WTC11 (cell line): ENCODE measurements at regions not wholly inside any gene's neighbourhood (a gene's known extent, or its start where the extent isn't known, plus 50 kb on each side); places are given as distances from the start of the nearest gene placed in this dataset.

ENCODE experiments used
- ATAC-seq: fragments of 200-7000 bp; cut with Tn5 transposase; 2 replicates; pipeline ENCODE4 v1.10.0; 2021; ENCODE audit warnings: mild to moderate bottlenecking, moderate library complexity
- CTCF ChIA-PET: fragments of 300-600 bp; sonication (Branson Sonifier 250); formaldehyde crosslinking; loops from one replicate; lab custom pipeline; 2021; ENCODE audit warnings: antibody characterized with exemption; lab: Charles Lee
- POLR2A ChIA-PET: fragments of 350-600 bp; sonication (Branson Sonifier 250); formaldehyde crosslinking; loops from one replicate; lab custom pipeline; 2021; ENCODE audit warnings: antibody characterized with exemption; lab: Charles Lee
- DNase-seq: peaks from one replicate; pipeline ENCODE4 v3.0.0; 2021; ENCODE audit warnings: low spot score
- H3K27ac Mint-ChIP-seq: 2 replicates; pipeline ENCODE4 v1.8.0; 2021; ENCODE audit warnings: mixed read lengths
- H3K27me3 Mint-ChIP-seq: 2 replicates; pipeline ENCODE4 v1.8.0; 2021; ENCODE audit warnings: low read depth, mild to moderate bottlenecking, moderate library complexity, mixed read lengths
- H3K36me3 Mint-ChIP-seq: 2 replicates; pipeline ENCODE4 v1.8.0; 2021; ENCODE audit warnings: mixed read lengths
- H3K4me1 Mint-ChIP-seq: 2 replicates; pipeline ENCODE4 v1.8.0; 2022; ENCODE audit warnings: mixed read lengths
- H3K4me3 Mint-ChIP-seq: 2 replicates; pipeline ENCODE4 v1.8.0; 2021; ENCODE audit warnings: mild to moderate bottlenecking, moderate library complexity, mixed read lengths
- H3K9me3 Mint-ChIP-seq: 2 replicates; pipeline ENCODE4 v1.8.0; 2021; ENCODE audit warnings: mixed read lengths
- ESRRA ChIP-seq: sonication (generic); formaldehyde crosslinking; IDR thresholded peaks from 2 replicates; pipeline ENCODE4 v1.8.1; 2022; ENCODE audit warnings: mild to moderate bottlenecking, missing genetic modification reagents, borderline replicate concordance
- ETV6 ChIP-seq: sonication (generic); formaldehyde crosslinking; IDR thresholded peaks from 2 replicates; pipeline ENCODE4 v1.8.1; 2022; ENCODE audit warnings: mild to moderate bottlenecking, missing genetic modification reagents
- FOXJ3 ChIP-seq: sonication (generic); formaldehyde crosslinking; IDR thresholded peaks from 2 replicates; pipeline ENCODE4 v1.9.0; 2021; ENCODE audit warnings: missing genetic modification reagents, mild to moderate bottlenecking, borderline replicate concordance
- FOXK1 ChIP-seq: sonication (generic); formaldehyde crosslinking; IDR thresholded peaks from 2 replicates; pipeline ENCODE4 v1.8.0; 2022; ENCODE audit warnings: mild to moderate bottlenecking, moderate library complexity, missing genetic modification reagents
- GRHL2 ChIP-seq: fragments of 250-450 bp; sonication (Bioruptor Pico); IDR thresholded peaks from 2 replicates; pipeline ENCODE4 v1.8.0; 2022; ENCODE audit warnings: mild to moderate bottlenecking, moderate library complexity; ENCODE audit not compliant: insufficient replicate concordance, severe bottlenecking
- MAX ChIP-seq: sonication (generic); formaldehyde crosslinking; IDR thresholded peaks from 2 replicates; pipeline ENCODE4 v1.8.0; 2022; ENCODE audit warnings: mild to moderate bottlenecking, missing genetic modification reagents
- NR3C1 ChIP-seq: sonication (generic); formaldehyde crosslinking; conservative IDR thresholded peaks from 2 replicates; pipeline ENCODE4 v1.8.1; 2023; ENCODE audit warnings: low read depth, mild to moderate bottlenecking, missing genetic modification reagents
- SMAD4 ChIP-seq: sonication (generic); formaldehyde crosslinking; IDR thresholded peaks from 2 replicates; pipeline ENCODE4 v1.8.0; 2022; ENCODE audit warnings: mild to moderate bottlenecking, missing genetic modification reagents
- SP1 ChIP-seq: sonication (generic); formaldehyde crosslinking; conservative IDR thresholded peaks from 2 replicates; pipeline ENCODE4 v1.8.1; 2022; ENCODE audit warnings: missing genetic modification reagents
- TCF7 ChIP-seq: sonication (generic); formaldehyde crosslinking; IDR thresholded peaks from 2 replicates; pipeline ENCODE4 v1.8.0; 2022; ENCODE audit warnings: mild to moderate bottlenecking, low read depth, missing genetic modification reagents, moderate library complexity
- TP53 ChIP-seq: sonication (generic); formaldehyde crosslinking; IDR thresholded peaks from 2 replicates; pipeline ENCODE4 v1.8.1; 2023; ENCODE audit warnings: mild to moderate bottlenecking, missing genetic modification reagents
- ZNF219 ChIP-seq: sonication (generic); formaldehyde crosslinking; IDR thresholded peaks from 2 replicates; pipeline ENCODE4 v1.8.0; 2023; ENCODE audit warnings: missing genetic modification reagents, mild to moderate bottlenecking, borderline replicate concordance
- ZNF232 ChIP-seq: sonication (generic); formaldehyde crosslinking; IDR thresholded peaks from 2 replicates; pipeline ENCODE4 v1.8.0; 2022; ENCODE audit warnings: mild to moderate bottlenecking, missing genetic modification reagents
- ZNF396 ChIP-seq: fragments of 250-450 bp; sonication (Bioruptor Pico); IDR thresholded peaks from 2 replicates; pipeline ENCODE4 v1.8.0; 2021; ENCODE audit warnings: mild to moderate bottlenecking, moderate library complexity, borderline replicate concordance
- ZNF416 ChIP-seq: fragments of 250-450 bp; sonication (Bioruptor Pico); IDR thresholded peaks from 2 replicates; pipeline ENCODE4 v1.9.0; 2021; ENCODE audit warnings: mild to moderate bottlenecking, inconsistent platforms
- TF ChIP-seq, protein P1 (sequence below): sonication (generic); formaldehyde crosslinking; conservative IDR thresholded peaks from 2 replicates; pipeline ENCODE4 v1.8.1; 2023; ENCODE audit warnings: mild to moderate bottlenecking, low read depth, missing genetic modification reagents, moderate library complexity
- TF ChIP-seq, protein P2 (sequence below): fragments of 250-450 bp; sonication (Bioruptor Pico); conservative IDR thresholded peaks from 2 replicates; pipeline ENCODE4 v1.9.0; 2021; ENCODE audit warnings: mild to moderate bottlenecking
- TF ChIP-seq, protein P3 (sequence below): fragments of 250-450 bp; sonication (Bioruptor Pico); IDR thresholded peaks from 2 replicates; pipeline ENCODE4 v1.8.0; 2021; ENCODE audit warnings: mild to moderate bottlenecking
- TF ChIP-seq, protein P4 (sequence below): sonication (generic); formaldehyde crosslinking; conservative IDR thresholded peaks from 2 replicates; pipeline ENCODE4 v1.8.1; 2022; ENCODE audit warnings: mild to moderate bottlenecking, missing genetic modification reagents
- TF ChIP-seq, protein P5 (sequence below): sonication (generic); formaldehyde crosslinking; IDR thresholded peaks from 2 replicates; pipeline ENCODE4 v1.8.1; 2023; ENCODE audit warnings: mild to moderate bottlenecking, missing genetic modification reagents, moderate library complexity
- TF ChIP-seq, protein P6 (sequence below): sonication (generic); formaldehyde crosslinking; IDR thresholded peaks from 2 replicates; pipeline ENCODE4 v1.8.1; 2022; ENCODE audit warnings: mild to moderate bottlenecking, moderate library complexity, missing genetic modification reagents
- TF ChIP-seq, protein P7 (sequence below): fragments of 250-450 bp; sonication (Bioruptor Pico); IDR thresholded peaks from 2 replicates; pipeline ENCODE4 v1.9.0; 2021; ENCODE audit warnings: mild to moderate bottlenecking
- TF ChIP-seq, protein P8 (sequence below): sonication (generic); formaldehyde crosslinking; IDR thresholded peaks from 2 replicates; pipeline ENCODE4 v1.8.1; 2023; ENCODE audit warnings: mild to moderate bottlenecking, missing genetic modification reagents

DNA sequence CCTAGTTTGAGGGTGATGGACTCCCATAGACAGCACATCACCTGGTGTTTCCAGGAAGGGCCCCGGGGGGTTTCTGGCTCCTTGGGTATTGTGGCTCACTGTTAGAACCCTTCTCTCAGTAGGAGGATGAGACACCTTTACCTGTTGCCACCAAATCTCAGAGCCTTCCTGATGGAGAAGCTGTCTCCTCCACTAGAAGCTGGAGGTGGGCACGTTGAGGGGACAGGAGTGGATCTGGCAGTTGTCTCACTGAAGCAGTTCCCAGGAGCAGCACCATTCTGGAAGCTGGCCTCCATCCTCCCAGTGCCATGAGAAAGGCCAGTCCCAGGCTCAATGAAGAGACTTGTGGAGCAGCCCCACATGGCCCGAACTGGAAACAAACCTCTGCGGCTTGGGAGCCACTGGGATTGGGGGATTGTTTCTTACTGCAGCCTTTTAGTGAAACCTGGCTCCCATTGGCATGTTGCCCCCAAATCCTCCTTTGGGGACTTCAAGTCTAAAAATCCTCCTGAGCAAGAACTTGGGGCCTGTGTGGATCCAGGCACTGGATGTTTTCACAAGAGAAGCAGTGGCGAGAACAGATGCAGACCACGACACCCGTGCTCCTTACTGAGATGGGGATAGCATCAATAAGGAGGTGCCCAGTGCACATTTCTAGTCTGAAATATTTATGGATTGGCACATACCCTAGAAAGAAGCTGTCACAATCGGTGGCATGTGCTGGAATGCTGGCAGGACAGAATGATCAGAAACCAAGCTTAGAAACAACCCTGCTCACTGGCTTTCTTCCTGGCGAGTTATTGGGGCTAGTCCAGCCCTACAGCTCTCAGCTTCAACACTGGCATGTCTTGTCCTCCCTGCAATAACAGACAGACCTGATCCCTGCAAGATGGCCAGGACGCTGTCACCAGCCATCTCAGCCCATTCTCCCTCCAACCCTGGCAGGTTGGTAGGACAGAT lies 223.7 kb upstream of the AJAP1 start (continued):
- TF ChIP-seq, protein P1, sequence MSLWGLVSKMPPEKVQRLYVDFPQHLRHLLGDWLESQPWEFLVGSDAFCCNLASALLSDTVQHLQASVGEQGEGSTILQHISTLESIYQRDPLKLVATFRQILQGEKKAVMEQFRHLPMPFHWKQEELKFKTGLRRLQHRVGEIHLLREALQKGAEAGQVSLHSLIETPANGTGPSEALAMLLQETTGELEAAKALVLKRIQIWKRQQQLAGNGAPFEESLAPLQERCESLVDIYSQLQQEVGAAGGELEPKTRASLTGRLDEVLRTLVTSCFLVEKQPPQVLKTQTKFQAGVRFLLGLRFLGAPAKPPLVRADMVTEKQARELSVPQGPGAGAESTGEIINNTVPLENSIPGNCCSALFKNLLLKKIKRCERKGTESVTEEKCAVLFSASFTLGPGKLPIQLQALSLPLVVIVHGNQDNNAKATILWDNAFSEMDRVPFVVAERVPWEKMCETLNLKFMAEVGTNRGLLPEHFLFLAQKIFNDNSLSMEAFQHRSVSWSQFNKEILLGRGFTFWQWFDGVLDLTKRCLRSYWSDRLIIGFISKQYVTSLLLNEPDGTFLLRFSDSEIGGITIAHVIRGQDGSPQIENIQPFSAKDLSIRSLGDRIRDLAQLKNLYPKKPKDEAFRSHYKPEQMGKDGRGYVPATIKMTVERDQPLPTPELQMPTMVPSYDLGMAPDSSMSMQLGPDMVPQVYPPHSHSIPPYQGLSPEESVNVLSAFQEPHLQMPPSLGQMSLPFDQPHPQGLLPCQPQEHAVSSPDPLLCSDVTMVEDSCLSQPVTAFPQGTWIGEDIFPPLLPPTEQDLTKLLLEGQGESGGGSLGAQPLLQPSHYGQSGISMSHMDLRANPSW (CRISPR knock-in tag), result no peak
- no peak for TF ChIP-seq FOXK1
- TF ChIP-seq ZNF232 (CRISPR knock-in tag), result no peak
- TF ChIP-seq NR3C1 (CRISPR knock-in tag), result no peak
- TF ChIP-seq, protein P2, sequence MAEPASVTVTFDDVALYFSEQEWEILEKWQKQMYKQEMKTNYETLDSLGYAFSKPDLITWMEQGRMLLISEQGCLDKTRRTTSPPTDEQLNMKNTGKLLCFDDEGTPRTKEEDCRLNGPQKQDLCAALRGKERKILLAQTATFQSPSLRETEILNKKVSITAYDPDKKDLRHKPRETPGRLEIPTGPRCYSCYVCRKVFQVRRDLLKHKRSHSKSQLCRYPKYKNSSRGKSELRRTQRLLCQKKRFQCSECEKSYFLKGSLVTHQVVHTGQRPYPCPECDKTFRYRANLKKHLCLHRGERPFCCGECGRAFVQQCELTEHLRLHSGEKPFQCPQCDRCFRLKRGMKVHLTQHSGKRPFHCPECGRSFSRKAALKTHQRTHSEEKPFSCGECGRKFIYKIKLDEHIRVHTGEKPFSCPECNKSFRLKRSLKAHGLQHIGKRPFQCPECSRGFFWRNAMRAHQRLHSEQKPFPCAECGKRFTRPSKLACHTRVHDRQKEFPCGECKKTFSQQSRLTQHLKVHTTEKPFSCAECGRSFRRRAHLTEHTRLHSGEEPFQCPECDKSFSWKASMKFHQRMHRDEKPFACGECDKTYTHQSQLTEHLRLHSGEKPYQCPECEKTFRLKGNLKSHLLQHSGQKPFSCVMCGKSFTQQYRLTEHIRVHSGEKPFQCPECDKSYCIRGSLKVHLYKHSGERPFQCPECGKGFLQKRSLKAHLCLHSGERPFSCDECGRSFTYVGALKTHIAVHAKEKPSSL, result no peak
- TF ChIP-seq, all 79 proteins: peak for 0

DNA sequence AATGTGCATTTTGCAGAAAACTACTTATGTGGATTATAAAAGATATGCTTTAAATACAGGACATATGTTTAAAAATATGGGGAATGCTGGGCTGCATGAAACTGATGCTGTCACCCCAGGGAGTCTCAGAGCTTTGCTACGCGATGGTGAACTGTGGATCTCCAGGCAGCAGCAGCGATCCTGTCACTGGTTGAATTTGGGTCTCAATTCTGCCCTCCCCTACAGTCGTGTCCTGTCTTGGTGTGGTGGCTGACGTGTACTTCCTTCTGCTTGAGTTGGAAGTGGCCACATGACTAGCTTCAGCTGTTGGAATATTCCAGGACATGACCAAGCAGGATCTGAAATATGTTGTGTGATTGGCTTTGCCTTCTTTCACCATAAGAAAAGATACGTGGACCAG lies 222.9 kb upstream of the AJAP1 start:
- TF ChIP-seq TP53 (CRISPR knock-in tag) (no peak), SMAD4 (CRISPR knock-in tag) (no peak), ETV6 (CRISPR knock-in tag) (no peak), MAX (CRISPR knock-in tag) (no peak), ZNF416 (CRISPR knock-in tag) (no peak), TCF7 (CRISPR knock-in tag) (no peak), FOXJ3 (CRISPR knock-in tag) (no peak), SP1 (CRISPR knock-in tag) (no peak), ZNF232 (CRISPR knock-in tag) (no peak), GRHL2 (no peak), ZNF219 (CRISPR knock-in tag) (no peak), ESRRA (no peak), ZNF396 (CRISPR knock-in tag) (no peak)
- TF ChIP-seq, protein P3, sequence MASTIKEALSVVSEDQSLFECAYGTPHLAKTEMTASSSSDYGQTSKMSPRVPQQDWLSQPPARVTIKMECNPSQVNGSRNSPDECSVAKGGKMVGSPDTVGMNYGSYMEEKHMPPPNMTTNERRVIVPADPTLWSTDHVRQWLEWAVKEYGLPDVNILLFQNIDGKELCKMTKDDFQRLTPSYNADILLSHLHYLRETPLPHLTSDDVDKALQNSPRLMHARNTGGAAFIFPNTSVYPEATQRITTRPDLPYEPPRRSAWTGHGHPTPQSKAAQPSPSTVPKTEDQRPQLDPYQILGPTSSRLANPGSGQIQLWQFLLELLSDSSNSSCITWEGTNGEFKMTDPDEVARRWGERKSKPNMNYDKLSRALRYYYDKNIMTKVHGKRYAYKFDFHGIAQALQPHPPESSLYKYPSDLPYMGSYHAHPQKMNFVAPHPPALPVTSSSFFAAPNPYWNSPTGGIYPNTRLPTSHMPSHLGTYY (CRISPR knock-in tag), result no peak
- TF ChIP-seq, protein P4, sequence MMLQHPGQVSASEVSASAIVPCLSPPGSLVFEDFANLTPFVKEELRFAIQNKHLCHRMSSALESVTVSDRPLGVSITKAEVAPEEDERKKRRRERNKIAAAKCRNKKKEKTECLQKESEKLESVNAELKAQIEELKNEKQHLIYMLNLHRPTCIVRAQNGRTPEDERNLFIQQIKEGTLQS (CRISPR knock-in tag), result no peak
- TF ChIP-seq, protein P5, sequence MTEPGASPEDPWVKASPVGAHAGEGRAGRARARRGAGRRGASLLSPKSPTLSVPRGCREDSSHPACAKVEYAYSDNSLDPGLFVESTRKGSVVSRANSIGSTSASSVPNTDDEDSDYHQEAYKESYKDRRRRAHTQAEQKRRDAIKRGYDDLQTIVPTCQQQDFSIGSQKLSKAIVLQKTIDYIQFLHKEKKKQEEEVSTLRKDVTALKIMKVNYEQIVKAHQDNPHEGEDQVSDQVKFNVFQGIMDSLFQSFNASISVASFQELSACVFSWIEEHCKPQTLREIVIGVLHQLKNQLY (CRISPR knock-in tag), result no peak
- TF ChIP-seq, protein P6, sequence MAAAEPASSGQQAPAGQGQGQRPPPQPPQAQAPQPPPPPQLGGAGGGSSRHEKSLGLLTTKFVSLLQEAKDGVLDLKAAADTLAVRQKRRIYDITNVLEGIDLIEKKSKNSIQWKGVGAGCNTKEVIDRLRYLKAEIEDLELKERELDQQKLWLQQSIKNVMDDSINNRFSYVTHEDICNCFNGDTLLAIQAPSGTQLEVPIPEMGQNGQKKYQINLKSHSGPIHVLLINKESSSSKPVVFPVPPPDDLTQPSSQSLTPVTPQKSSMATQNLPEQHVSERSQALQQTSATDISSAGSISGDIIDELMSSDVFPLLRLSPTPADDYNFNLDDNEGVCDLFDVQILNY (CRISPR knock-in tag), result no peak
- TF ChIP-seq, protein P7, sequence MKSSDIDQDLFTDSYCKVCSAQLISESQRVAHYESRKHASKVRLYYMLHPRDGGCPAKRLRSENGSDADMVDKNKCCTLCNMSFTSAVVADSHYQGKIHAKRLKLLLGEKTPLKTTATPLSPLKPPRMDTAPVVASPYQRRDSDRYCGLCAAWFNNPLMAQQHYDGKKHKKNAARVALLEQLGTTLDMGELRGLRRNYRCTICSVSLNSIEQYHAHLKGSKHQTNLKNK (CRISPR knock-in tag), result no peak
- TF ChIP-seq, protein P8, sequence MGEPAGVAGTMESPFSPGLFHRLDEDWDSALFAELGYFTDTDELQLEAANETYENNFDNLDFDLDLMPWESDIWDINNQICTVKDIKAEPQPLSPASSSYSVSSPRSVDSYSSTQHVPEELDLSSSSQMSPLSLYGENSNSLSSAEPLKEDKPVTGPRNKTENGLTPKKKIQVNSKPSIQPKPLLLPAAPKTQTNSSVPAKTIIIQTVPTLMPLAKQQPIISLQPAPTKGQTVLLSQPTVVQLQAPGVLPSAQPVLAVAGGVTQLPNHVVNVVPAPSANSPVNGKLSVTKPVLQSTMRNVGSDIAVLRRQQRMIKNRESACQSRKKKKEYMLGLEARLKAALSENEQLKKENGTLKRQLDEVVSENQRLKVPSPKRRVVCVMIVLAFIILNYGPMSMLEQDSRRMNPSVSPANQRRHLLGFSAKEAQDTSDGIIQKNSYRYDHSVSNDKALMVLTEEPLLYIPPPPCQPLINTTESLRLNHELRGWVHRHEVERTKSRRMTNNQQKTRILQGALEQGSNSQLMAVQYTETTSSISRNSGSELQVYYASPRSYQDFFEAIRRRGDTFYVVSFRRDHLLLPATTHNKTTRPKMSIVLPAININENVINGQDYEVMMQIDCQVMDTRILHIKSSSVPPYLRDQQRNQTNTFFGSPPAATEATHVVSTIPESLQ, result no peak
- peaks cover 13% of the 10 kb centered on the region for H3K27me3 Mint-ChIP-seq
- H3K4me3 Mint-ChIP-seq, result no peak overlapping the region
- ChIA-PET CTCF (no interaction called here), POLR2A (no interaction called here)
- no peak overlapping the region for H3K27ac Mint-ChIP-seq
- H3K4me1 Mint-ChIP-seq, result no peaks in the 10 kb centered on the region
- DNase-seq (no peak), ATAC-seq (no peak)
- H3K36me3 Mint-ChIP-seq, result peaks cover 81% of the 10 kb centered on the region
- H3K9me3 Mint-ChIP-seq, result peaks cover 79% of the 10 kb centered on the region
